HepG2 (cell line): ENCODE measurements at regions not wholly inside any gene's neighbourhood (a gene's known extent, or its start where the extent isn't known, plus 50 kb on each side); places are given as distances from the start of the nearest gene placed in this dataset.

Experiments
- ATAC-seq: fragments of 200-7000 bp; cut with Tn5 transposase; 3 replicates; pipeline ENCODE4 v1.9.1; 2020; ENCODE audit warnings: mild to moderate bottlenecking, moderate library complexity
- BruUV-seq: library from RNA; stranded (reverse); fragments of 400-500 nt; replicated peaks from 2 replicates; lab custom pipeline; 2021; lab: Mats Ljungman, UMichigan
- CTCF ChIA-PET: fragments of 300-600 bp; formaldehyde crosslinking; extraction: SDS; loops from one replicate; lab custom pipeline; 2021; ENCODE audit warnings: low total read pairs, inconsistent platforms, low intra/inter-chr PET ratio; lab: Yijun Ruan, JAX
- POLR2A ChIA-PET: fragments of 350-600 bp; sonication (Branson Sonifier 250); formaldehyde crosslinking; loops from one replicate; lab custom pipeline; 2020; ENCODE audit warnings: antibody characterized with exemption, inconsistent platforms; lab: Yijun Ruan, JAX
- DNase-seq: peaks from one replicate; pipeline ENCODE4 v3.0.0-alpha.2; 2015; ENCODE audit warnings: low spot score
- FAIRE-seq: peaks from 3 replicates; lab custom pipeline; 2011; peaks lifted over from hg19 to GRCh38; lab: Jason Lieb, UNC
- H2AFZ ChIP-seq: one replicate; pipeline ENCODE4 v1.6.1; 2011; ENCODE audit warnings: low read length, inconsistent platforms
- H3K27ac ChIP-seq: fragments of 300-600 bp; 3 replicates; pipeline ENCODE4 v1.8.0; 2011; ENCODE audit warnings: mixed run types, mild to moderate bottlenecking, mixed read lengths, low read length, inconsistent platforms; ENCODE audit not compliant: insufficient read depth; ENCODE audit errors: extremely low read length
- H3K27me3 ChIP-seq, 2 experiments: fragments of 200-600 bp in 1 of 2; 2 replicates in 1 of 2; 3 replicates in 1 of 2; pipeline versions ENCODE4 v1.6.0 to v1.8.0; 2011; ENCODE audit warnings: low read length in 2 of 2, mild to moderate bottlenecking in 2 of 2, moderate library complexity in 2 of 2, inconsistent platforms in 1 of 2; ENCODE audit not compliant: insufficient read depth in 2 of 2, control insufficient read depth in 1 of 2
- H3K36me3 ChIP-seq, 2 experiments: fragments of 200-600 bp in 1 of 2; replicated peaks in 1 of 2; 2 replicates in 1 of 2; 3 replicates in 1 of 2; pipeline versions ENCODE4 v1.5.1 to v1.8.0; 2011; ENCODE audit warnings: low read length in 2 of 2, inconsistent platforms in 1 of 2; ENCODE audit not compliant: insufficient read depth in 2 of 2, control insufficient read depth in 1 of 2
- H3K4me1 ChIP-seq: 2 replicates; pipeline ENCODE4 v1.5.1; 2012; ENCODE audit warnings: low read length, inconsistent platforms; ENCODE audit not compliant: insufficient read depth
- H3K4me2 ChIP-seq: 2 replicates; pipeline ENCODE4 v1.6.0; 2011; ENCODE audit warnings: low read depth, low read length, inconsistent platforms
- H3K4me3 ChIP-seq, 3 experiments: fragments of 200-600 bp in 1 of 3; sonication (generic), shearing (Covaris generic) in 1 of 3; replicated peaks in 1 of 3; 2 replicates each; pipeline ENCODE4 v1.5.1; 2011 to 2016; ENCODE audit warnings: low read length in 3 of 3, inconsistent platforms in 2 of 3, low read depth in 2 of 3, mild to moderate bottlenecking in 2 of 3, control low read depth in 1 of 3, mixed read lengths in 1 of 3; ENCODE audit not compliant: insufficient read depth in 1 of 3
- H3K79me2 ChIP-seq: one replicate; pipeline ENCODE4 v1.6.1; 2011; ENCODE audit warnings: low read length, inconsistent platforms; ENCODE audit not compliant: insufficient read depth
- H3K9ac ChIP-seq: 2 replicates; pipeline ENCODE4 v1.6.0; 2011; ENCODE audit warnings: mild to moderate bottlenecking, low read depth, low read length, inconsistent platforms; ENCODE audit not compliant: insufficient read depth
- H3K9me3 ChIP-seq: 2 replicates; pipeline ENCODE4 v1.5.1; 2012; ENCODE audit warnings: mild to moderate bottlenecking, low read length
- H4K20me1 ChIP-seq: 2 replicates; pipeline ENCODE4 v1.6.0; 2011; ENCODE audit warnings: inconsistent platforms, mild to moderate bottlenecking, low read length, moderate library complexity; ENCODE audit not compliant: insufficient read depth
- ATM ChIP-seq: fragments of 450-650 bp; IDR thresholded peaks from 2 replicates; pipeline ENCODE4 v1.7.1; 2017; ENCODE audit warnings: mild to moderate bottlenecking, borderline replicate concordance
- BORCS8-MEF2B ChIP-seq: sonication (generic); formaldehyde crosslinking; IDR thresholded peaks from 2 replicates; pipeline ENCODE4 v1.8.0; 2022; ENCODE audit warnings: mild to moderate bottlenecking, missing genetic modification reagents
- GATA4 ChIP-seq: sonication (generic); IDR thresholded peaks from 2 replicates; pipeline ENCODE4 v1.6.1; 2016; ENCODE audit warnings: antibody characterized with exemption, low read depth, borderline replicate concordance
- KDM5B ChIP-seq: sonication (generic); formaldehyde crosslinking; IDR thresholded peaks from 2 replicates; pipeline ENCODE4 v1.4.0; 2020; ENCODE audit warnings: missing genetic modification reagents, mild to moderate bottlenecking, borderline replicate concordance
- NCOA5 ChIP-seq: sonication (generic); formaldehyde crosslinking; IDR thresholded peaks from 2 replicates; pipeline ENCODE4 v1.4.0; 2020; ENCODE audit warnings: missing genetic modification reagents
- NONO ChIP-seq, 2 experiments: fragments of 450-650 bp in 1 of 2; sonication (generic) in 1 of 2; formaldehyde crosslinking in 1 of 2; IDR thresholded peaks in 1 of 2; conservative IDR thresholded peaks in 1 of 2; 2 replicates each; pipeline versions ENCODE4 v1.6.1 to v1.8.0; 2017 to 2022; ENCODE audit warnings: mild to moderate bottlenecking in 1 of 2, missing genetic modification reagents in 1 of 2, moderate library complexity in 1 of 2
- NR2F6 ChIP-seq, 2 experiments: IDR thresholded peaks; 2 replicates each; pipeline ENCODE4 v1.6.1; 2016; ENCODE audit warnings: antibody characterized with exemption in 1 of 2, mild to moderate bottlenecking in 1 of 2
- RFX5 ChIP-seq: IDR thresholded peaks from 2 replicates; pipeline ENCODE4 v1.6.1; 2011; ENCODE audit warnings: low read depth, low read length, improper control_type of control experiment
- RFXANK ChIP-seq: IDR thresholded peaks from 2 replicates; pipeline ENCODE4 v1.6.1; 2016
- TFE3 ChIP-seq: IDR thresholded peaks from 2 replicates; pipeline ENCODE4 v1.6.1; 2016
- TMF1 ChIP-seq: sonication (generic); formaldehyde crosslinking; IDR thresholded peaks from 2 replicates; pipeline ENCODE4 v1.8.1; 2022; ENCODE audit warnings: low read depth, missing genetic modification reagents
- YEATS4 ChIP-seq: sonication (generic); formaldehyde crosslinking; IDR thresholded peaks from 2 replicates; pipeline ENCODE4 v1.4.0; 2020; ENCODE audit warnings: missing genetic modification reagents, borderline replicate concordance
- ZNF207 ChIP-seq: fragments of 450-650 bp; IDR thresholded peaks from 2 replicates; pipeline ENCODE4 v1.6.1; 2016; ENCODE audit warnings: antibody characterized with exemption, borderline replicate concordance
- ZNF333 ChIP-seq: sonication (generic); formaldehyde crosslinking; IDR thresholded peaks from 2 replicates; pipeline ENCODE4 v1.4.0; 2020; ENCODE audit warnings: mild to moderate bottlenecking, missing genetic modification reagents, borderline replicate concordance
- ZNF513 ChIP-seq: sonication (generic); formaldehyde crosslinking; conservative IDR thresholded peaks from 2 replicates; pipeline ENCODE4 v1.5.0; 2020; ENCODE audit warnings: missing genetic modification reagents
- ZNF570 ChIP-seq: sonication (generic); formaldehyde crosslinking; IDR thresholded peaks from 2 replicates; pipeline ENCODE4 v1.4.0; 2020; ENCODE audit warnings: mild to moderate bottlenecking, missing genetic modification reagents, borderline replicate concordance
- ZNF589 ChIP-seq: sonication (generic); formaldehyde crosslinking; conservative IDR thresholded peaks from 2 replicates; pipeline ENCODE4 v1.8.0; 2022; ENCODE audit warnings: mild to moderate bottlenecking, moderate library complexity, missing genetic modification reagents
- ZNF724P ChIP-seq: sonication (generic); formaldehyde crosslinking; IDR thresholded peaks from 2 replicates; pipeline ENCODE4 v1.8.0; 2022; ENCODE audit warnings: missing genetic modification reagents, borderline replicate concordance
- ZNF766 ChIP-seq: sonication (generic); formaldehyde crosslinking; IDR thresholded peaks from 2 replicates; pipeline ENCODE4 v1.5.0; 2020; ENCODE audit warnings: missing genetic modification reagents, borderline replicate concordance
- WGBS: methylation state at CpG from one replicate; pipeline ENCODE4 v1.1.6; 2017; ENCODE audit warnings: low lambda C conversion rate; 5-methylcytosine and 5-hydroxymethylcytosine counted together
- in situ Hi-C: cut with HindIII; loops from 2 replicates; pipeline ENCODE4 v1.10.0; 2017; ENCODE audit warnings: low pct_unique_long_range_greater_than_20kb; ENCODE audit not compliant: extremely low pct_ligation_motif_present
- intact Hi-C: fragments of 100-400 bp; cut with micrococcal nuclease; formaldehyde crosslinking; loops from one replicate; pipeline ENCODE4 v1.10.0; 2022; ENCODE audit not compliant: unreplicated experiment
- TF ChIP-seq, protein P1 (sequence below): sonication (generic); formaldehyde crosslinking; IDR thresholded peaks from 2 replicates; pipeline ENCODE4 v1.9.0; 2021; ENCODE audit warnings: missing genetic modification reagents, mild to moderate bottlenecking, borderline replicate concordance
- TF ChIP-seq, protein P2 (sequence below): sonication (generic); formaldehyde crosslinking; IDR thresholded peaks from 2 replicates; pipeline ENCODE4 v1.5.0; 2020; ENCODE audit warnings: mild to moderate bottlenecking, missing genetic modification reagents

DNA sequence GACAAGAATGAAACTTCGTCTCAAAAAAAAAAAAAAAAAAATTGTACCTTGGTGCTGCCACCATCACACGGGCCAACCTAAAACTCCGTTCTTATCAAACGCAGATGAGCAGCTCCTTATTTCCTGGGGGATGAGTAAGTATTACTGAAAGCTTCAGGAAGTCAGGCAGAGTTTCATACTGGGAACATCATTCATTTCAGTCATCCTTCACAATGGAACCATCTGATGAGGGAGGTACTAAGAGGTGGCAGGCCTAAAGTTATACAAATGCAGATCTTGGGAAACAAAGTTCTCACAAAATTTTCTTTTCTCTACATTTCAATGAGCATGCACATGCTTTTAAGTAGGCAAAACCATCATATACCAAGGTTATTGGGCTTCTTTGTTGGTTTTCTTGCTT lies 636.0 kb upstream of the LMCD1 start (continued):
- TF ChIP-seq, protein P1, sequence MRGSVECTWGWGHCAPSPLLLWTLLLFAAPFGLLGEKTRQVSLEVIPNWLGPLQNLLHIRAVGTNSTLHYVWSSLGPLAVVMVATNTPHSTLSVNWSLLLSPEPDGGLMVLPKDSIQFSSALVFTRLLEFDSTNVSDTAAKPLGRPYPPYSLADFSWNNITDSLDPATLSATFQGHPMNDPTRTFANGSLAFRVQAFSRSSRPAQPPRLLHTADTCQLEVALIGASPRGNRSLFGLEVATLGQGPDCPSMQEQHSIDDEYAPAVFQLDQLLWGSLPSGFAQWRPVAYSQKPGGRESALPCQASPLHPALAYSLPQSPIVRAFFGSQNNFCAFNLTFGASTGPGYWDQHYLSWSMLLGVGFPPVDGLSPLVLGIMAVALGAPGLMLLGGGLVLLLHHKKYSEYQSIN: no peak
- TF ChIP-seq TMF1 (CRISPR knock-in tag): no peak
- TF ChIP-seq NCOA5 (CRISPR knock-in tag): no peak
- TF ChIP-seq RFX5: no peak
- no peak for TF ChIP-seq ZNF724P (CRISPR knock-in tag)
- no peak for TF ChIP-seq GATA4
- TF ChIP-seq ZNF207: no peak
- no peak for TF ChIP-seq BORCS8-MEF2B (CRISPR knock-in tag)

DNA sequence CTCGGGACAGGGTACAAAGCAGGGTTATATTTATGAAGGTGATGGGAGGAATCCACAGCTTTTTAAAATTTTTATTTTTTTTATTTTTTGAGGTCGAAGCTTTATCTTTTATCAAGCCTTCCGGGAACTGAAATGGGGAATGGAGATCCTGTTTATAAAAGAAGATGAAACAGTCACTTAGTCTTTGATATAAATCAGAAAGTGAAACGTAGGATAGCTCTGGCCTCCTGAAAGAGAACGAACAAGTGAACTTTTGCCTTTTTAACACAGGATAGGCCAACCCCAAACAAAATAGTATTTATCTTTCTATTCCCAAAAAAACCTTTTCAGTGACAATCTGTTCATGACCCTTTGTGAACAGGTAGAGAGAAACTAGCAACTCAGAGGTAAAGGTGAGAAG lies 634.0 kb upstream of the LMCD1 start:
- Histone ChIP-seq H3K27ac (no peak overlapping the region), H3K4me3 (no peak overlapping the region), H4K20me1 (no peaks in the 10 kb centered on the region), H3K27me3 (no peaks in the 10 kb centered on the region), H3K9me3 (peaks cover 88% of the 10 kb centered on the region), H3K79me2 (no peaks in the 10 kb centered on the region), H3K4me2 (no peak overlapping the region), H2AFZ (no peak overlapping the region), H3K9ac (no peak overlapping the region), H3K4me1 (no peaks in the 10 kb centered on the region), H3K36me3 (no peaks in the 10 kb centered on the region)
- DNase-seq (no peak), FAIRE-seq (no peak), ATAC-seq (no peak)
- ChIA-PET CTCF (no interaction called here), POLR2A (no interaction called here)
- BruUV-seq: no TSS peak
- 2% methylated on average over 5 of the region's 5 CpGs for WGBS
- in situ Hi-C loops: no loop called here
- intact Hi-C loops: no loop called here
- TF ChIP-seq NONO (IDR thresholded peaks at IDR 0.05): no peak
- TF ChIP-seq NONO (CRISPR knock-in tag; conservative IDR thresholded peaks at IDR 0.05): no peak
- TF ChIP-seq ZNF570 (CRISPR knock-in tag): no peak
- TF ChIP-seq ZNF513 (CRISPR knock-in tag): no peak
- no peak for TF ChIP-seq KDM5B (CRISPR knock-in tag)
- no peak for TF ChIP-seq RFXANK (CRISPR knock-in tag)
- TF ChIP-seq ZNF766 (CRISPR knock-in tag): no peak
- no peak for TF ChIP-seq ZNF333
- no peak for TF ChIP-seq TFE3
- no peak for TF ChIP-seq ZNF589 (CRISPR knock-in tag)
- TF ChIP-seq, protein P2, sequence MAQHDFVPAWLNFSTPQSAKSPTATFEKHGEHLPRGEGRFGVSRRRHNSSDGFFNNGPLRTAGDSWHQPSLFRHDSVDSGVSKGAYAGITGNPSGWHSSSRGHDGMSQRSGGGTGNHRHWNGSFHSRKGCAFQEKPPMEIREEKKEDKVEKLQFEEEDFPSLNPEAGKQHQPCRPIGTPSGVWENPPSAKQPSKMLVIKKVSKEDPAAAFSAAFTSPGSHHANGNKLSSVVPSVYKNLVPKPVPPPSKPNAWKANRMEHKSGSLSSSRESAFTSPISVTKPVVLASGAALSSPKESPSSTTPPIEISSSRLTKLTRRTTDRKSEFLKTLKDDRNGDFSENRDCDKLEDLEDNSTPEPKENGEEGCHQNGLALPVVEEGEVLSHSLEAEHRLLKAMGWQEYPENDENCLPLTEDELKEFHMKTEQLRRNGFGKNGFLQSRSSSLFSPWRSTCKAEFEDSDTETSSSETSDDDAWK (CRISPR knock-in tag): no peak
- no peak for TF ChIP-seq YEATS4 (CRISPR knock-in tag)
- no peak for TF ChIP-seq NR2F6 (IDR thresholded peaks at IDR 0.05)
- TF ChIP-seq NR2F6 (CRISPR knock-in tag; IDR thresholded peaks at IDR 0.05): no peak
- no peak for TF ChIP-seq ATM
